Globus pallidus (tissue), 1 donor: ENCODE measurements at regions not wholly inside any gene's neighbourhood (a gene's known extent, or its start where the extent isn't known, plus 50 kb on each side); places are given as distances from the start of the nearest gene placed in this dataset.

ENCODE experiments used
- DNase-seq: peaks from one replicate; pipeline ENCODE4 v3.0.0-alpha.2; 2015; ENCODE audit warnings: low spot score

GRCh38 chr4:54992266-54992665, 133.1 kb downstream of the KDR start:
- DNase-seq: no peak

GRCh38 chr4:54988655-54989054, 136.7 kb downstream of the KDR start:
- no peak for DNase-seq

GRCh38 chr4:54986095-54986846, 139.1 kb downstream of the KDR start:
- no peak for DNase-seq

- DNase-seq: no peak
These were observed 148.7 kb downstream of the KDR start for GRCh38 chr4:54976682-54977081.

GRCh38 chr4:54976031-54976430, 149.4 kb downstream of the KDR start:
- DNase-seq: no peak

GRCh38 chr4:54973784-54974183, 151.6 kb downstream of the KDR start:
- DNase-seq: no peak

- DNase-seq: peak; percentile 58
These were observed 153.9 kb downstream of the KDR start for GRCh38 chr4:54971474-54971950.

GRCh38 chr4:54967289-54967688, 158.1 kb downstream of the KDR start:
- DNase-seq: no peak

GRCh38 chr4:54961357-54961975, 163.9 kb downstream of the KDR start:
- peak; percentile 46 for DNase-seq

GRCh38 chr4:54959651-54960116, 165.7 kb downstream of the KDR start:
- no peak for DNase-seq

- no peak for DNase-seq
These were observed 166.3 kb downstream of the KDR start for GRCh38 chr4:54959131-54959530.

GRCh38 chr4:54958236-54958635, 167.2 kb downstream of the KDR start:
- DNase-seq: no peak

GRCh38 chr4:54954656-54955388, 170.6 kb downstream of the KDR start:
- DNase-seq: no peak

- no peak for DNase-seq
These were observed 178.7 kb downstream of the KDR start for GRCh38 chr4:54946741-54947140.

- no peak for DNase-seq
These were observed 179.6 kb downstream of the KDR start for GRCh38 chr4:54945838-54946237.

- DNase-seq: peak; percentile 16
These were observed 182.7 kb downstream of the KDR start for GRCh38 chr4:54942721-54943120.

GRCh38 chr4:54941994-54942552, 183.3 kb downstream of the KDR start:
- DNase-seq: peak; percentile 27

- no peak for DNase-seq
These were observed 184.2 kb downstream of the KDR start for GRCh38 chr4:54940996-54941865.

GRCh38 chr4:54937501-54937900, 187.9 kb downstream of the KDR start:
- no peak for DNase-seq

- DNase-seq: no peak
These were observed 191.8 kb downstream of the KDR start for GRCh38 chr4:54933579-54933978.

GRCh38 chr4:54930226-54930625, 195.2 kb downstream of the KDR start:
- no peak for DNase-seq
